22Rv1 (cell line): ENCODE measurements at regions not wholly inside any gene's neighbourhood (a gene's known extent, or its start where the extent isn't known, plus 50 kb on each side); places are given as distances from the start of the nearest gene placed in this dataset.

Experiments
- H3K27ac ChIP-seq: fragments of 450-650 bp; 2 replicates; pipeline ENCODE4 v1.5.1; 2017
- ZFX ChIP-seq: fragments of 450-650 bp; IDR thresholded peaks from 2 replicates; pipeline ENCODE4 v1.6.1; 2017; ENCODE audit warnings: antibody characterized with exemption, borderline replicate concordance
- TF ChIP-seq, protein P1 (sequence below): fragments of 450-650 bp; IDR thresholded peaks from 2 replicates; pipeline ENCODE4 v1.5.1; 2017; ENCODE audit warnings: mild to moderate bottlenecking

DNA sequence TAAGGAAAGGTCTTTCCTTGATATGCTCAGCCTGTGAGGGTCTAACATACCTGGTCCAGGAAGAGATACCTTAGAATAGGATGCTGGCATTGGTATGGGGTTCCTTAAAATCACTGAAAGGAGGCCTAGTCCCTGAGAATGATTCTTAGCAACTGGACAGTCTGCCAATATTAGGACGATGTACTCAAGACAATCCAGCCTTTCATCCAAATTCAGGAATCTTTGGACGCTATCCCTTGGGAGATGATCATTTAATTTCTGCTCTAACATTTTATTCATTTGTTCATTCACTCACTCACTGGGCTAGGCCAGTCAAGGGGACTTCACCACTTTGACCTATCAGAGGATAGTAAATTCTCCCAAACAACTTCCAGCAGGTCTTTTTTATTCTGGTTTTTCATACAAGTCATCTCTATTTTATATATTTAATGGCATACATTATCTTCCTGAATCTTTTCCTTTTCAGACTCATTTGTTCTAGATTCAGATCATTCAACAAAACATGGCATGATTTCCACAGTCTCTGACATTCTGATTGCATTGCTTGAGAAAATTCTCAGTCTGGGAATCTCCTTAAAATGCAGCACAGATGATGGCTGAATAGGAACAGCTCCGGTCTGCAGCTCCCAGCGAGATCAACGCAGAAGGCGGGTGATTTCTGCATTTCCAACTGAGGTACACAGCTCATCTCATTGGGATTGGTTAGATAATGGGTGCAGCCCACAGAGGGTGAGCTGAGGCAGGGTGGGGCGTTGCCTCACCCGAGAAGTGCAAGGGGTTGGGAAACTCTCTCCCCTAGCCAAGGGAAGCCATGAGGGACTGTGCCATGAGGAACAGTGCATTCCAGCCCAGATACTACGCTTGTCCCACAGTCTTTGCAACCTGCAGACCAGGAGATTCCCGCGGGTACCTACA, 118.0 kb upstream of the PRICKLE1 start:
- TF ChIP-seq ZFX: no peak
- TF ChIP-seq, protein P1, sequence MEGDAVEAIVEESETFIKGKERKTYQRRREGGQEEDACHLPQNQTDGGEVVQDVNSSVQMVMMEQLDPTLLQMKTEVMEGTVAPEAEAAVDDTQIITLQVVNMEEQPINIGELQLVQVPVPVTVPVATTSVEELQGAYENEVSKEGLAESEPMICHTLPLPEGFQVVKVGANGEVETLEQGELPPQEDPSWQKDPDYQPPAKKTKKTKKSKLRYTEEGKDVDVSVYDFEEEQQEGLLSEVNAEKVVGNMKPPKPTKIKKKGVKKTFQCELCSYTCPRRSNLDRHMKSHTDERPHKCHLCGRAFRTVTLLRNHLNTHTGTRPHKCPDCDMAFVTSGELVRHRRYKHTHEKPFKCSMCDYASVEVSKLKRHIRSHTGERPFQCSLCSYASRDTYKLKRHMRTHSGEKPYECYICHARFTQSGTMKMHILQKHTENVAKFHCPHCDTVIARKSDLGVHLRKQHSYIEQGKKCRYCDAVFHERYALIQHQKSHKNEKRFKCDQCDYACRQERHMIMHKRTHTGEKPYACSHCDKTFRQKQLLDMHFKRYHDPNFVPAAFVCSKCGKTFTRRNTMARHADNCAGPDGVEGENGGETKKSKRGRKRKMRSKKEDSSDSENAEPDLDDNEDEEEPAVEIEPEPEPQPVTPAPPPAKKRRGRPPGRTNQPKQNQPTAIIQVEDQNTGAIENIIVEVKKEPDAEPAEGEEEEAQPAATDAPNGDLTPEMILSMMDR: no peak
- no peak overlapping the region for H3K27ac ChIP-seq

DNA sequence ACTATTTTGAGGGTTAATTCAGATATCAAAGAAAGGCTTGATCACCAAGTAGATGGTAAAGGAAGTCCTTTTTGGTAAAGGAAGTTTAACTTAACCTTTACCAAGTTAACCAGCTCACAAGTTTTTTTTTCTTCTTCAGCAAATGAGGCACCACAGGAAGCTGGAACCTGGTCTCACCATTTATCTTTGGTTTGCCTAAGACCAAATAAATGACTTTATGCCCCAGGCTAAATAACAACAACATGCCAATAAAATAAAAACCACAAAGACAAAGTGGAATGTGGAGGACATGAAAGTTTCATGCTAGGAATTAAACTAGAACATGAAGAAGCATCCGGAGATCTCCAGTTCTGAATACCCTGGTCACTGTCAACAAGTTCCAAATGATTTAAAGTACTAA, 116.8 kb upstream of the PRICKLE1 start:
- TF ChIP-seq, protein P1: no peak
- no peak for TF ChIP-seq ZFX
- H3K27ac ChIP-seq: no peak overlapping the region

DNA sequence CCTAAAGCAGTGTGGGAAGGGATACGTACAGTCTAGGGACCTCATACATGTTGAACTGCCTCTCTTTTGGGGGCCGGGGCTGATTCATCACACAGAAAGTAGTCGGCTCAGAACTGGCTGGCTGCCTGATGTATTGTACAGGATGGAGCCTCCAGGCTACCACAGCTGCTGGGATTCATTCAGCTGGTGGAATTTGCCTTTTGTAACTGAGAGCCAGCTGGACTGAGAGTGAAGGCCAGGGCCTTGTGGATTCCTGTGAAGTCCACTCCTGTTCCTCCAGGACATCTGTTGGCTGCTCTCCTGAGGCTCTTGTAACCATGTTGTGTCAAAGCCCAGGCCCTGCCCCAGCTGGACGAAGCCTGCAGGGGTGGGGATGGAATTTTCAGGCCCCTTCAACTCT, 116.3 kb upstream of the PRICKLE1 start:
- no peak overlapping the region for H3K27ac ChIP-seq
- no peak for TF ChIP-seq ZFX
- TF ChIP-seq, protein P1: no peak

DNA sequence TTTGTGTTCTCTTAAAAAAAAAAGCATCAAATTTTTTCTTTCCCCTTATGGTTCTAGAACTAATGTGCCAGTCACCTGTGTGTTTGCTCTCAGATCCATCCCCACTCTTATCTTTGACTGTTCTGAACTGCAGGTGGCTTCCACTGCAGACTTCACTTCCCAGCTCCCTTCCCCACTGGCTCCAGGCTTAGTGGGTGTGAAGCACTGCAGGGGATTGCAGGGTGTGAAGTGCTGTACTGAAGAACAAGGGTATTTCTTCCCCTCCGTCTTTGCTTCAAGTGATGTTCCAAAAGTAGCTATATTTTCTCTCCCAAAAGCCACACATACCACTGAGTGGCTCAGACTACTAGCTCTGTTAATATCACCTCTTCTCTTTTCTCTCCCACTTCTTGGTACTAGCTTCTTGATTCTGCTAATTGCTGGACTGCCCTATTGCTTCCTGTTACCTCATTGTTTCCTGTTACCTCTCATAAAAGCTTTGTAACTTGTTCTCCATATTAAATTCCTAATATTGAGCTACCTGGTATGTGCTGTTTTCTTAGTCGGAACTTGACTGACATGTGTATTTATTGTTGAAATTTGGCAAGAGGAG, 115.4 kb upstream of the PRICKLE1 start:
- TF ChIP-seq, protein P1: no peak
- no peak for TF ChIP-seq ZFX
- no peak overlapping the region for H3K27ac ChIP-seq

DNA sequence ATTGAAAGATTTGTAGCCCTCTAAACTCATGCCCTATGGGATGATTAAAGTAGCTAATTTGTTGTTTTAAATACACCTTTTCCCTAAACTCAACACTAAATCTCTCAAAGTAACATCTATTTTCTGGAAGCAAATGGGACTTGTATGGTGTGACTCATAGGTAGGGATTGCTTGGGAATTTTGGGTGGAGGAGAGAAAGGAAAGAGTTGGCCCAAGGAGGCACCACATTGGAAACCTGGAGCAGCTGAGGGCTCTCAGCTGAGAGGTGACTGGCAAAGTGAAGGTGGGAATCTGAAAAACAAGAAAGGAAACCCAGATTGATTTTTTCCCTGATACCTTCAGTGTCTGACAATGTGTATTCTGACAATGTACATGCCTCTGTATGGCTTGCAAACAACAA, 114.8 kb upstream of the PRICKLE1 start:
- TF ChIP-seq, protein P1: no peak
- no peak for TF ChIP-seq ZFX
- no peak overlapping the region for H3K27ac ChIP-seq

DNA sequence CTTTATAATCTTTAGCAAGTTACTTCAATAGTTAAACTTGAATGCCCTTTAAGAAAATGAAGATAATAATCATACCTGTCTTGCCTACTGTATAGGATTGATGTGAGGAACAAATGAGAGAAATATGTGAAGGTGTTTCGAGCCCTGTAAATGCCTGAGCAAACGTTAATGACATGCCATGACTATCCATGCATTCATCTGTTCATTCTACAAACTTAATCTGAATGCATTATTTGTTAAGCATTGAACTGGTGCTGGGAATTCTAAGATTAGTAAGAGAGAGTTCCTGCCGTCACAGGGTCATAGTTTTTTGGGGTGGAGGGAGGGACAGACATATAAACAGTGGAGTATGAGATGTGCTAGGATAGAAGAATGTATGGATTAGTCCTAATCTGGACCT, 111.5 kb upstream of the PRICKLE1 start:
- H3K27ac ChIP-seq: no peak overlapping the region
- TF ChIP-seq ZFX: no peak
- TF ChIP-seq, protein P1: no peak

DNA sequence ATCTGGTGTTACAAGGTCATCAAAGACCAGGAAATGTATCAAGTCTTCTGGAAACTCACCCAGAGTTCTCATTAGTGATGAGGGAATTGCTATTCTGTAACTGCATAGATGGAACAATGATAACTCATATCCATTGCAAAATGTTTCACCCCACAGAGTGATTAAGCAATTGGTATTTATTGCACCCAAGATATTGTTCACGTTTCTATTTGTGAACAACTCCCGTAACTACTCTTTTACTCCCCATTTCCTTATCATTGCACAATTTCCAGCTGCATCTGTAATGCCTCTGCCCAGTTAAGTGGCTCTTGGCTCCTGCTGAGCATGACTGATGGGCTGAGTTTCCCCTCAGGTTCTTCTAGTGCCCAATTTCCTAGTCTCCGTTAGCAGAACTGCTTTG, 108.7 kb upstream of the PRICKLE1 start:
- TF ChIP-seq, protein P1: no peak
- TF ChIP-seq ZFX: no peak
- H3K27ac ChIP-seq: no peak overlapping the region
